Mesenchymal stem cell (in vitro differentiated cells and primary cell): ENCODE measurements at regions not wholly inside any gene's neighbourhood (a gene's known extent, or its start where the extent isn't known, plus 50 kb on each side); places are given as distances from the start of the nearest gene placed in this dataset.

Experiments
- DNase-seq: peaks from one replicate; pipeline ENCODE4 v3.0.0-alpha.2; 2013
- H2AFZ ChIP-seq: one replicate; pipeline ENCODE4 v1.6.1; 2013; ENCODE audit warnings: low read depth, mild to moderate bottlenecking, control low read depth, inconsistent platforms, low read length, moderate library complexity
- H2AK5ac ChIP-seq: 2 replicates; pipeline ENCODE4 v1.6.1; 2013; ENCODE audit warnings: low read length, moderate library complexity, mild to moderate bottlenecking, inconsistent platforms; ENCODE audit not compliant: severe bottlenecking
- H2BK120ac ChIP-seq: one replicate; pipeline ENCODE4 v1.6.1; 2013; ENCODE audit warnings: low read depth, mild to moderate bottlenecking, inconsistent platforms, low read length, moderate library complexity
- H2BK12ac ChIP-seq, 2 experiments: one replicate each; pipeline ENCODE4 v1.6.1; 2013; ENCODE audit warnings: inconsistent platforms in 2 of 2, low read length in 2 of 2, mild to moderate bottlenecking in 2 of 2, moderate library complexity in 2 of 2, control low read depth in 1 of 2
- H2BK15ac ChIP-seq: one replicate; pipeline ENCODE4 v1.6.1; 2013; ENCODE audit warnings: mild to moderate bottlenecking, low read depth, inconsistent platforms; ENCODE audit not compliant: poor library complexity, severe bottlenecking
- H2BK5ac ChIP-seq: 2 replicates; pipeline ENCODE4 v1.6.1; 2013; ENCODE audit warnings: low read depth, mild to moderate bottlenecking, low read length, control low read depth, inconsistent platforms; ENCODE audit not compliant: poor library complexity, severe bottlenecking
- H3K14ac ChIP-seq, 2 experiments: one replicate each; pipeline ENCODE4 v1.6.1; 2013; ENCODE audit warnings: inconsistent platforms in 2 of 2, low read length in 2 of 2, control low read depth in 1 of 2, mild to moderate bottlenecking in 1 of 2, moderate library complexity in 1 of 2
- H3K18ac ChIP-seq, 2 experiments: one replicate each; pipeline ENCODE4 v1.6.1; 2013; ENCODE audit warnings: inconsistent platforms in 2 of 2, low read length in 2 of 2, control low read depth in 1 of 2, low read depth in 1 of 2, mild to moderate bottlenecking in 1 of 2
- H3K23ac ChIP-seq, 2 experiments: one replicate each; pipeline ENCODE4 v1.6.1; 2013; ENCODE audit warnings: inconsistent platforms in 2 of 2, low read length in 2 of 2, mild to moderate bottlenecking in 2 of 2, moderate library complexity in 2 of 2, control low read depth in 1 of 2
- H3K27ac ChIP-seq: 2 replicates; pipeline ENCODE4 v1.5.1; 2013; ENCODE audit warnings: mild to moderate bottlenecking, moderate library complexity, low read length, control low read depth, inconsistent platforms; ENCODE audit not compliant: poor library complexity, severe bottlenecking
- H3K27me3 ChIP-seq, 2 experiments: 2 replicates each; pipeline versions ENCODE4 v1.6.1 to v1.7.0; 2013; ENCODE audit warnings: low read length in 2 of 2, mild to moderate bottlenecking in 2 of 2, moderate library complexity in 2 of 2, control low read depth in 1 of 2, inconsistent platforms in 1 of 2; ENCODE audit not compliant: control insufficient read depth in 1 of 2, insufficient read depth in 1 of 2
- H3K36me3 ChIP-seq, 2 experiments: 2 replicates each; pipeline versions ENCODE4 v1.6.1 to v1.7.0; 2013; ENCODE audit warnings: low read length in 2 of 2, control low read depth in 1 of 2, inconsistent platforms in 1 of 2, low read depth in 1 of 2, mild to moderate bottlenecking in 1 of 2; ENCODE audit not compliant: insufficient read depth in 2 of 2, control insufficient read depth in 1 of 2
- H3K4ac ChIP-seq, 2 experiments: one replicate each; pipeline ENCODE4 v1.6.1; 2013; ENCODE audit warnings: inconsistent platforms in 2 of 2, low read length in 2 of 2, mild to moderate bottlenecking in 2 of 2, moderate library complexity in 2 of 2, control low read depth in 1 of 2, low read depth in 1 of 2
- H3K4me1 ChIP-seq: 2 replicates; pipeline ENCODE4 v1.6.1; 2013; ENCODE audit warnings: low read depth, low read length, control low read depth; ENCODE audit not compliant: control insufficient read depth, insufficient read depth
- H3K4me2 ChIP-seq: 2 replicates; pipeline ENCODE4 v1.6.1; 2013; ENCODE audit warnings: low read length, mild to moderate bottlenecking, inconsistent platforms; ENCODE audit not compliant: poor library complexity, severe bottlenecking
- H3K4me3 ChIP-seq, 2 experiments: 2 replicates each; pipeline versions ENCODE4 v1.5.1 to v1.7.0; 2013; ENCODE audit warnings: low read length in 2 of 2, mild to moderate bottlenecking in 2 of 2, control low read depth in 1 of 2, low read depth in 1 of 2; ENCODE audit not compliant: insufficient read depth in 1 of 2
- H3K79me1 ChIP-seq: replicated peaks from 2 replicates; pipeline ENCODE4 v1.6.1; 2013; ENCODE audit warnings: mild to moderate bottlenecking, control low read depth, low read length, inconsistent platforms; ENCODE audit not compliant: poor library complexity, severe bottlenecking
- H3K9ac ChIP-seq: 2 replicates; pipeline ENCODE4 v1.7.0; 2013; ENCODE audit warnings: mild to moderate bottlenecking, low read length, moderate library complexity
- H3K9me3 ChIP-seq: 2 replicates; pipeline ENCODE4 v1.7.0; 2013; ENCODE audit warnings: mild to moderate bottlenecking, low read length; ENCODE audit not compliant: control insufficient read depth
- H4K8ac ChIP-seq: one replicate; pipeline ENCODE4 v1.6.1; 2013; ENCODE audit warnings: inconsistent platforms, mild to moderate bottlenecking, low read length, moderate library complexity
- H4K91ac ChIP-seq: one replicate; pipeline ENCODE4 v1.6.1; 2013; ENCODE audit warnings: mild to moderate bottlenecking, low read length, inconsistent platforms
- WGBS: methylation state at CpG from one replicate; pipeline ENCODE4 v1.1.7; 2013; ENCODE audit warnings: mixed read lengths; 5-methylcytosine and 5-hydroxymethylcytosine counted together

DNA sequence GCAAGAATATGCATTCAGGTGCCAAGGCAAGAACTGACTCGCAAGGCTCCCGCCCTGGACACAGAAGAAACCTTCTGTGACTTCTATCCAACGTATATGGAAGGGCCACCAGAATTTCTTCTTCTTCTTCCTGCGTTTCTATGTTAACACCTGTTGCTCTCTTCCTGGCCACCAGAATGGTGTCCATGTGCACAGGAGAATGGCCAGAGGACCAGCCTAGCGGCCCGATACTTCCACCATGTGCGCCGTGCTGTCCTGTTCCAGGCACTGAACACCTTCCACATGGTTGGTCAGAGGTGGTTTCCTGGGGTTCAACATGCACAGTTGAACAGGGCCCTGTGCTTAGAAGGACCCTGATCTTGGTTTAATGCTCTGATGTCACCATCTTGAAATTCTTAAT, 455.8 kb downstream of the BCL11B start:
- no peak overlapping the region for H3K18ac ChIP-seq
- H3K4me3 ChIP-seq = no peak overlapping the region
- H2BK5ac ChIP-seq = no peak overlapping the region
- no peaks in the 10 kb centered on the region for H3K4me1 ChIP-seq
- H3K27me3 ChIP-seq = peaks cover 0 to 4% of the 10 kb centered on the region in 2 experiments
- no peak overlapping the region for H2BK120ac ChIP-seq
- H2AK5ac ChIP-seq = no peak overlapping the region
- H3K9me3 ChIP-seq = peaks cover 4% of the 10 kb centered on the region
- no peak for DNase-seq
- no peaks in the 10 kb centered on the region for H3K79me1 ChIP-seq
- H3K23ac ChIP-seq = no peak overlapping the region
- H4K91ac ChIP-seq = no peak overlapping the region
- H3K36me3 ChIP-seq = no peaks in the 10 kb centered on the region
- no peak overlapping the region for H3K4ac ChIP-seq
- no peak overlapping the region for H4K8ac ChIP-seq
- no peak overlapping the region for H2BK15ac ChIP-seq
- H3K14ac ChIP-seq = no peak overlapping the region
- H2AFZ ChIP-seq = no peak overlapping the region
- H3K27ac ChIP-seq = no peak overlapping the region
- H2BK12ac ChIP-seq = no peak overlapping the region
- 89% methylated on average over 8 of the region's 8 CpGs for WGBS
- H3K4me2 ChIP-seq = no peak overlapping the region
- H3K9ac ChIP-seq = no peak overlapping the region

DNA sequence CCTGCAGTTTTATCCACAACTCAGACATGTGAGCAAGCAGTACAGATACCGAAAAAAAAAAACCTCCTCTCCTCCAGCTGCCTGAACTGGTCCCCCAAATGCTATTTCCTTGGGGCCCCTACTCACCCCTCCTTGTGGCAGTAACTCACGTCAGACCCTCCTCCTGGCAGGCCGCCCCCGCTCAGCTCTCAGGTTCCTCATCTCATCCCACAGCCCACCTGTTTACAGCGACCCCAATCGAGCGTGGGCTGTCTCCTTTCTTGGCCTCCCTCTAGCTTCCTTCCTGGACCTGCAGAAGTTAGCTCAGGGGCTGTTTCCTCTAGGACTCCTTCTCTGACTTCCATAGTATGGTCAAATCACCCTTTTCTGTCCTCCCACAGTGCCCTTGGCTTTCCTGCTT, 455.3 kb downstream of the BCL11B start:
- no peak overlapping the region for H3K4me3 ChIP-seq
- no peak overlapping the region for H2BK15ac ChIP-seq
- peaks cover 0 to 4% of the 10 kb centered on the region in 2 experiments for H3K27me3 ChIP-seq
- H3K18ac ChIP-seq = no peak overlapping the region
- H3K4me2 ChIP-seq = no peak overlapping the region
- no peak overlapping the region for H3K4ac ChIP-seq
- no peak overlapping the region for H2BK5ac ChIP-seq
- 84% methylated on average over 7 of the region's 7 CpGs for WGBS
- H2BK12ac ChIP-seq = no peak overlapping the region
- no peaks in the 10 kb centered on the region for H3K4me1 ChIP-seq
- H3K14ac ChIP-seq = no peak overlapping the region
- H3K36me3 ChIP-seq = no peaks in the 10 kb centered on the region
- H3K27ac ChIP-seq = no peak overlapping the region
- no peaks in the 10 kb centered on the region for H3K9me3 ChIP-seq
- no peak overlapping the region for H2BK120ac ChIP-seq
- H4K91ac ChIP-seq = no peak overlapping the region
- no peak overlapping the region for H3K9ac ChIP-seq
- H3K79me1 ChIP-seq = no peaks in the 10 kb centered on the region
- H2AFZ ChIP-seq = no peak overlapping the region
- DNase-seq = no peak
- H4K8ac ChIP-seq = no peak overlapping the region
- no peak overlapping the region for H2AK5ac ChIP-seq
- no peak overlapping the region for H3K23ac ChIP-seq

DNA sequence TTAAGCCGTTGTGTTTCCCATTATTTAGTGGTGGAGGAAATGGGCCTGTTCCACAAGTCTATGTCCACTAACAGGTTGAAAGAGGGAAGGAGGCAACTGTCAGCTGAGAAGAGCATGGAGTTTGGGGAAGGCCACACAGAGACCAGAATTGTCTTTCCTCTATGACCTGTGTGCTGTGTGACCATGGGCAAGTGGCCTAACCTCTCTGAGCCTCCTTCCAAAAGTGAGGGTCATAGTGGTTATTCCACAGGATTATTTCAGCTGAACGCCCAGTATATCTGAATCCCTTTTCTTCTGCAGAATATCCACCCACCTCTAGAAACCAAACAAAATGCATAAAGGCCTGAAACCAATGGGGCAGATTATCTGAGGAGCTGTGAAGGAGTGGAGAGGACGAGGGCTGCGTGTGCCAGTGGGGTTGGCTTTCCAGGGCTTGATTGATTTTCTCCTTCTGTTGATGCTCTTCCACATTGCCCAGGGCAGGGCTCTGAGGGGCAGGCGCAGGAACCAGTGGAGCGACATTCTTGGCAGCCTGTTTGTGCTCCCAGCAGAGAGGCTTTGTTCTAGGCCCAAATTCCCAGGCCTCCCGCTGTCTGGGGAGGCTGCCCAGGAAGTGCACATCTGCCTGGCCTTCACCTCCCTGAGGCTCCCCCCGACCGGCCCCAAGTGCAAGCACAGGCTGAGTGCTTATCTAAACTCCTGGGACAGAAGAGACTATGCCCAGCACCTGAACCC, 452.7 kb downstream of the BCL11B start:
- Histone ChIP-seq H3K79me1 (no peaks in the 10 kb centered on the region), H3K36me3 (no peaks in the 10 kb centered on the region), H3K23ac (no peak overlapping the region), H2AK5ac (no peak overlapping the region), H3K9ac (no peak overlapping the region), H2AFZ (no peak overlapping the region), H2BK120ac (no peak overlapping the region), H2BK15ac (no peak overlapping the region), H3K27me3 (peaks cover 0 to 3% of the 10 kb centered on the region in 2 experiments), H3K4me1 (no peaks in the 10 kb centered on the region), H3K4ac (no peak overlapping the region), H4K91ac (no peak overlapping the region), H3K4me3 (no peak overlapping the region), H2BK12ac (no peak overlapping the region), H3K9me3 (no peaks in the 10 kb centered on the region), H4K8ac (no peak overlapping the region), H3K14ac (no peak overlapping the region), H2BK5ac (no peak overlapping the region), H3K27ac (no peak overlapping the region), H3K4me2 (no peak overlapping the region), H3K18ac (no peak overlapping the region)
- WGBS = 36% methylated on average over 8 of the region's 9 CpGs
- no peak for DNase-seq

DNA sequence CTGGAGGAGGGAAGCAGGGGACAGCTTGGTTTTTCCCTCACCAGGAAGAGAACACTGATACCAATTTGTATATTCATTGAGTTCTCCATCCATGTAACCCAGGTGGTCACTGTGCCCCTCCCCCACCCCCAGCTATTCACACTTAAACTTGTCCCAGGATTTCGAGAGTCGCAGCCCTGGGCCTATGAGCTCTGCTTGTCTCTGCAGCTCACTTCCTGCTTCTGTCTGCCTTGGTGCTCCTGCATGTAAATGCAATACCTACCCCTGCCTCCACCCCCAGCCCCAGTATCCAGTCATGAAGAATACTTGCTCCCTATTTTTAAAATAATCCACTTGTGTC, 452.2 kb downstream of the BCL11B start:
- WGBS = 20% methylated on average over 2 of the region's 2 CpGs
- H3K4ac ChIP-seq = no peak overlapping the region
- no peak overlapping the region for H2AK5ac ChIP-seq
- no peaks in the 10 kb centered on the region for H3K36me3 ChIP-seq
- H2BK5ac ChIP-seq = no peak overlapping the region
- no peak overlapping the region for H3K9ac ChIP-seq
- no peak overlapping the region for H3K23ac ChIP-seq
- no peaks in the 10 kb centered on the region for H3K9me3 ChIP-seq
- H3K4me3 ChIP-seq = no peak overlapping the region
- no peaks in the 10 kb centered on the region for H3K4me1 ChIP-seq
- no peak overlapping the region for H3K4me2 ChIP-seq
- no peak overlapping the region for H2BK15ac ChIP-seq
- no peak overlapping the region for H4K8ac ChIP-seq
- no peak for DNase-seq
- no peaks in the 10 kb centered on the region for H3K79me1 ChIP-seq
- H3K27me3 ChIP-seq = no peaks in the 10 kb centered on the region
- no peak overlapping the region for H2AFZ ChIP-seq
- H3K18ac ChIP-seq = no peak overlapping the region
- H3K14ac ChIP-seq = no peak overlapping the region
- H4K91ac ChIP-seq = no peak overlapping the region
- no peak overlapping the region for H3K27ac ChIP-seq
- H2BK120ac ChIP-seq = no peak overlapping the region
- H2BK12ac ChIP-seq = no peak overlapping the region
